Fibroblast of lung (primary cell): ENCODE measurements at regions not wholly inside any gene's neighbourhood (a gene's known extent, or its start where the extent isn't known, plus 50 kb on each side); places are given as distances from the start of the nearest gene placed in this dataset.

Experiments used
- DNase-seq, 2 donors: peaks; one replicate each; pipeline versions ENCODE4 v3.0.0 to v3.0.0-alpha.2; 2010; ENCODE audit warnings: low read depth in 2 of 2
- H2AFZ ChIP-seq: 2 replicates; pipeline ENCODE4 v1.5.1; 2012; ENCODE audit warnings: low read length, control low read depth, inconsistent platforms
- H3K27ac ChIP-seq: 2 replicates; pipeline ENCODE4 v1.5.1; 2011; ENCODE audit warnings: low read length, control low read depth; ENCODE audit not compliant: insufficient read depth
- H3K27me3 ChIP-seq: 2 replicates; pipeline ENCODE4 v1.5.1; 2011; ENCODE audit warnings: mild to moderate bottlenecking, low read length; ENCODE audit not compliant: control insufficient read depth, insufficient read depth
- H3K36me3 ChIP-seq: 2 replicates; pipeline ENCODE4 v1.5.1; 2011; ENCODE audit warnings: low read length; ENCODE audit not compliant: control insufficient read depth, insufficient read depth
- H3K4me1 ChIP-seq: 2 replicates; pipeline ENCODE4 v1.5.1; 2011; ENCODE audit warnings: low read length; ENCODE audit not compliant: control insufficient read depth, insufficient read depth; ENCODE audit errors: extremely low read depth
- H3K4me2 ChIP-seq: 2 replicates; pipeline ENCODE4 v1.5.1; 2011; ENCODE audit warnings: low read length, control low read depth; ENCODE audit not compliant: insufficient read depth; ENCODE audit errors: extremely low read depth
- H3K4me3 ChIP-seq, 4 experiments: fragments of 200-600 bp in 1 of 4; sonication (generic) in 1 of 4; replicated peaks in 1 of 4; 2 replicates each; pipeline ENCODE4 v1.5.1; 2011 to 2016; ENCODE audit warnings: low read length in 4 of 4, low read depth in 3 of 4, mild to moderate bottlenecking in 3 of 4, control low read depth in 2 of 4, inconsistent platforms in 1 of 4, mixed read lengths in 1 of 4; ENCODE audit not compliant: insufficient read depth in 1 of 4; ENCODE audit errors: control extremely low read depth in 1 of 4
- H3K79me2 ChIP-seq: 2 replicates; pipeline ENCODE4 v1.5.1; 2012; ENCODE audit warnings: mild to moderate bottlenecking, low read length, inconsistent platforms; ENCODE audit not compliant: control insufficient read depth, insufficient read depth
- H3K9ac ChIP-seq: 2 replicates; pipeline ENCODE4 v1.5.1; 2011; ENCODE audit warnings: mild to moderate bottlenecking, low read length, control low read depth; ENCODE audit not compliant: insufficient read depth
- H3K9me3 ChIP-seq: 2 replicates; pipeline ENCODE4 v1.5.1; 2012; ENCODE audit warnings: low read depth, low read length; ENCODE audit not compliant: control insufficient read depth, insufficient read depth
- H4K20me1 ChIP-seq: 2 replicates; pipeline ENCODE4 v1.5.1; 2011; ENCODE audit warnings: low read length; ENCODE audit not compliant: control insufficient read depth, insufficient read depth; ENCODE audit errors: extremely low read depth
- EZH2 ChIP-seq: IDR thresholded peaks from 2 replicates; pipeline ENCODE4 v1.5.1; 2012; ENCODE audit warnings: low read length, control low read depth, mild to moderate bottlenecking; ENCODE audit errors: missing control alignments
- TF ChIP-seq, protein P1 (sequence below), 2 donors: IDR thresholded peaks in 1 of 2; conservative IDR thresholded peaks in 1 of 2; 1 replicate in 1 of 2; 2 replicates in 1 of 2; pipeline ENCODE4 v1.5.1; 2011 to 2012; ENCODE audit warnings: low read length in 2 of 2, control low read depth in 1 of 2, inconsistent platforms in 1 of 2, low read depth in 1 of 2, mild to moderate bottlenecking in 1 of 2

DNA sequence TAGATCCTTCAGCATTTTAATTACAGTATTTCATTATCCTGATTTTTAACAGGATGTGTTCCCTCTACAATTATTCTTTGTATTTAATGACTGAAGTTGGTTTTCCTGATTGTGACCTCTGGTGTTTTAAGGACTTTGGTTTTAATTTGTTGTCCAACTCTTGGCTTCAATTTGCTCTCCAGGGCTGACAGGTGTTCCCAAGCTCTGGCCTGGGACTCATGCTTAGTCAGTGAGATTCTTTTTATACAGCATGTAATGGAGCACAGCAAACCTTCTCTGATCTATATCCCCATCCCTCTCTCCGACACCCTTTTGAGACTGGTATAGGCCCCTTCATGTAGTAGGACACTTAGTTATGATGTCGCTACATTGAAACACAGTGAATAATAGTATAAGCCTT, 896.3 kb downstream of the TSN start:
- Histone ChIP-seq H3K4me1 (no peaks in the 10 kb centered on the region), H3K4me3 (no peak overlapping the region), H3K27ac (no peak overlapping the region), H3K9me3 (no peaks in the 10 kb centered on the region), H3K9ac (no peak overlapping the region), H2AFZ (no peak overlapping the region), H3K79me2 (no peaks in the 10 kb centered on the region), H3K4me2 (no peak overlapping the region), H3K27me3 (no peaks in the 10 kb centered on the region), H3K36me3 (no peaks in the 10 kb centered on the region), H4K20me1 (no peaks in the 10 kb centered on the region)
- TF ChIP-seq, protein P1, sequence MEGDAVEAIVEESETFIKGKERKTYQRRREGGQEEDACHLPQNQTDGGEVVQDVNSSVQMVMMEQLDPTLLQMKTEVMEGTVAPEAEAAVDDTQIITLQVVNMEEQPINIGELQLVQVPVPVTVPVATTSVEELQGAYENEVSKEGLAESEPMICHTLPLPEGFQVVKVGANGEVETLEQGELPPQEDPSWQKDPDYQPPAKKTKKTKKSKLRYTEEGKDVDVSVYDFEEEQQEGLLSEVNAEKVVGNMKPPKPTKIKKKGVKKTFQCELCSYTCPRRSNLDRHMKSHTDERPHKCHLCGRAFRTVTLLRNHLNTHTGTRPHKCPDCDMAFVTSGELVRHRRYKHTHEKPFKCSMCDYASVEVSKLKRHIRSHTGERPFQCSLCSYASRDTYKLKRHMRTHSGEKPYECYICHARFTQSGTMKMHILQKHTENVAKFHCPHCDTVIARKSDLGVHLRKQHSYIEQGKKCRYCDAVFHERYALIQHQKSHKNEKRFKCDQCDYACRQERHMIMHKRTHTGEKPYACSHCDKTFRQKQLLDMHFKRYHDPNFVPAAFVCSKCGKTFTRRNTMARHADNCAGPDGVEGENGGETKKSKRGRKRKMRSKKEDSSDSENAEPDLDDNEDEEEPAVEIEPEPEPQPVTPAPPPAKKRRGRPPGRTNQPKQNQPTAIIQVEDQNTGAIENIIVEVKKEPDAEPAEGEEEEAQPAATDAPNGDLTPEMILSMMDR (conservative IDR thresholded peaks at IDR 0.05 in 1 of 2, IDR thresholded peaks at IDR 0.05 in 1 of 2; ENCODE audit: low read depth in 1 of 2, low read length in 2 of 2) = no peak
- TF ChIP-seq EZH2 = no peak
- DNase-seq = no peak

DNA sequence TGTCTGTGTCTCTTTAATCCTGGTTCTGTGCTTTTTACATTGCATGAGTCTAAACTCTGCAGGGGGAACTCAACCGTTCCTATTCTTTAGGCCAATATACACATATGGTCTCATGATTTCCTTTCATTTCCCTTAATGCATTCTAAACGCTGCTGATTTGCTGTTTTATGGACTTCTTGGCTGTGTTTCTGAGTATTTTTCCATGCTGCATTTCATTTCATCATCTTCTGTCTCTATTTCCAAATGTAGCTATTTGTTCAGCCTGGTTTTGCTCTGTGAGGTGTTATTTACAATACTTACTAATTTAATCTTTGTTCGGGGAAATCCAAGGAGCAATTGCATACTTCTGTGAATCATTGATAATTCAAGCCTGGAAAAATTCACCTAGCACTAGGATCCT, 897.2 kb downstream of the TSN start:
- DNase-seq = no peak
- Histone ChIP-seq H3K27ac (no peak overlapping the region), H4K20me1 (no peaks in the 10 kb centered on the region), H3K36me3 (no peaks in the 10 kb centered on the region), H3K79me2 (no peaks in the 10 kb centered on the region), H3K9ac (no peak overlapping the region), H3K4me3 (no peak overlapping the region), H3K9me3 (no peaks in the 10 kb centered on the region), H2AFZ (no peak overlapping the region), H3K27me3 (no peaks in the 10 kb centered on the region), H3K4me2 (no peak overlapping the region), H3K4me1 (no peaks in the 10 kb centered on the region)
- TF ChIP-seq EZH2 = no peak
- TF ChIP-seq, protein P1 (conservative IDR thresholded peaks at IDR 0.05 in 1 of 2, IDR thresholded peaks at IDR 0.05 in 1 of 2; ENCODE audit: low read depth in 1 of 2, low read length in 2 of 2) = no peak

DNA sequence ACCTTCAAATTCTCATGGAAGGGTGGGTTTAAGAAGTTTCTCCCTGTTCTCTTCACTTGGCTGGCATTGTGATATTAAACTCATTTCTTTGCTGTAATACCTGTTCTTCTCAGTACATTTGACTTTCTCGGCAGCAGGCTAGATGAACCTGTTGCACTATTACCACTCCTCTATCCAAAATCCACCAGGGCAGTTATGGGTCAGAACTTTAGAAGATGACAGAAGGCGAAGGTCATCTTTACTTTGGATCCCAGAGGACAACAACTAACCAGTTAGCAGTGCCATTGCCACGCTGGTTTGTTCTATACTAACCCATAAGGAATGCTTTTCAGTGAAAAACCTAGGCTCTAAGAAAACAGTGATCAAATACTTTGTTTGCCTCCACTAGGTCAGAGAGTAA, 901.0 kb downstream of the TSN start:
- H3K4me1 ChIP-seq = no peaks in the 10 kb centered on the region
- H3K27me3 ChIP-seq = no peaks in the 10 kb centered on the region
- H4K20me1 ChIP-seq = no peaks in the 10 kb centered on the region
- TF ChIP-seq EZH2 = no peak
- TF ChIP-seq, protein P1 (conservative IDR thresholded peaks at IDR 0.05 in 1 of 2, IDR thresholded peaks at IDR 0.05 in 1 of 2; ENCODE audit: low read depth in 1 of 2, low read length in 2 of 2) = no peak
- no peaks in the 10 kb centered on the region for H3K79me2 ChIP-seq
- H3K36me3 ChIP-seq = no peaks in the 10 kb centered on the region
- H3K9me3 ChIP-seq = no peaks in the 10 kb centered on the region
- H3K4me2 ChIP-seq = no peak overlapping the region
- no peak overlapping the region for H3K4me3 ChIP-seq
- H3K27ac ChIP-seq = no peak overlapping the region
- DNase-seq = no peak
- H3K9ac ChIP-seq = no peak overlapping the region
- no peak overlapping the region for H2AFZ ChIP-seq
